ENCODE measurements at regions not wholly inside any gene's neighbourhood (a gene's known extent, or its start where the extent isn't known, plus 50 kb on each side); places are given as distances from the start of the nearest gene placed in this dataset.

DNA sequence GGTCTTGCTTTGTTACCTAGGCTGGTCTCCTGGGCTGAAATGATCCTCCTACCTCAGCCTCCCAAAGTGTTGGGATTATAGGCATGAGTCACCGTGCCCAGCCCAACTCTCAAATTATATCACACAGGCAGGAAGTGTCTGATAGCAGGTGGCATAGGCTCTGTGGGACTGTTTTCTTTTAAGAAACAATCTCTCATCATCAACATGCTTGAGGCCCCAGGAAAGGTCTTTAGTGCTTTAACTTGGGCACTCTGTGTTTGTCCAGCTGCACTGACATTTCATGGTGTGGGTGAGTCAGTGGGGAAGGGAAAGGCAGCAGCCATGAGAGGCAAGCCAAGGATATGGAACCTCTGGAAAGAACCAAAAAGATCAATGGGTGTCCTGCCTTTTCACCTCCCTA is 88.1 kb upstream of the TSPAN5 start:
- TF ChIP-seq, protein P1, sequence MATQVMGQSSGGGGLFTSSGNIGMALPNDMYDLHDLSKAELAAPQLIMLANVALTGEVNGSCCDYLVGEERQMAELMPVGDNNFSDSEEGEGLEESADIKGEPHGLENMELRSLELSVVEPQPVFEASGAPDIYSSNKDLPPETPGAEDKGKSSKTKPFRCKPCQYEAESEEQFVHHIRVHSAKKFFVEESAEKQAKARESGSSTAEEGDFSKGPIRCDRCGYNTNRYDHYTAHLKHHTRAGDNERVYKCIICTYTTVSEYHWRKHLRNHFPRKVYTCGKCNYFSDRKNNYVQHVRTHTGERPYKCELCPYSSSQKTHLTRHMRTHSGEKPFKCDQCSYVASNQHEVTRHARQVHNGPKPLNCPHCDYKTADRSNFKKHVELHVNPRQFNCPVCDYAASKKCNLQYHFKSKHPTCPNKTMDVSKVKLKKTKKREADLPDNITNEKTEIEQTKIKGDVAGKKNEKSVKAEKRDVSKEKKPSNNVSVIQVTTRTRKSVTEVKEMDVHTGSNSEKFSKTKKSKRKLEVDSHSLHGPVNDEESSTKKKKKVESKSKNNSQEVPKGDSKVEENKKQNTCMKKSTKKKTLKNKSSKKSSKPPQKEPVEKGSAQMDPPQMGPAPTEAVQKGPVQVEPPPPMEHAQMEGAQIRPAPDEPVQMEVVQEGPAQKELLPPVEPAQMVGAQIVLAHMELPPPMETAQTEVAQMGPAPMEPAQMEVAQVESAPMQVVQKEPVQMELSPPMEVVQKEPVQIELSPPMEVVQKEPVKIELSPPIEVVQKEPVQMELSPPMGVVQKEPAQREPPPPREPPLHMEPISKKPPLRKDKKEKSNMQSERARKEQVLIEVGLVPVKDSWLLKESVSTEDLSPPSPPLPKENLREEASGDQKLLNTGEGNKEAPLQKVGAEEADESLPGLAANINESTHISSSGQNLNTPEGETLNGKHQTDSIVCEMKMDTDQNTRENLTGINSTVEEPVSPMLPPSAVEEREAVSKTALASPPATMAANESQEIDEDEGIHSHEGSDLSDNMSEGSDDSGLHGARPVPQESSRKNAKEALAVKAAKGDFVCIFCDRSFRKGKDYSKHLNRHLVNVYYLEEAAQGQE (IDR thresholded peaks at IDR 0.05; ENCODE audit: insufficient read depth in 1 of 2, low read depth in 2 of 2, low read length in 1 of 2) = no peak
- TF ChIP-seq, protein P2, sequence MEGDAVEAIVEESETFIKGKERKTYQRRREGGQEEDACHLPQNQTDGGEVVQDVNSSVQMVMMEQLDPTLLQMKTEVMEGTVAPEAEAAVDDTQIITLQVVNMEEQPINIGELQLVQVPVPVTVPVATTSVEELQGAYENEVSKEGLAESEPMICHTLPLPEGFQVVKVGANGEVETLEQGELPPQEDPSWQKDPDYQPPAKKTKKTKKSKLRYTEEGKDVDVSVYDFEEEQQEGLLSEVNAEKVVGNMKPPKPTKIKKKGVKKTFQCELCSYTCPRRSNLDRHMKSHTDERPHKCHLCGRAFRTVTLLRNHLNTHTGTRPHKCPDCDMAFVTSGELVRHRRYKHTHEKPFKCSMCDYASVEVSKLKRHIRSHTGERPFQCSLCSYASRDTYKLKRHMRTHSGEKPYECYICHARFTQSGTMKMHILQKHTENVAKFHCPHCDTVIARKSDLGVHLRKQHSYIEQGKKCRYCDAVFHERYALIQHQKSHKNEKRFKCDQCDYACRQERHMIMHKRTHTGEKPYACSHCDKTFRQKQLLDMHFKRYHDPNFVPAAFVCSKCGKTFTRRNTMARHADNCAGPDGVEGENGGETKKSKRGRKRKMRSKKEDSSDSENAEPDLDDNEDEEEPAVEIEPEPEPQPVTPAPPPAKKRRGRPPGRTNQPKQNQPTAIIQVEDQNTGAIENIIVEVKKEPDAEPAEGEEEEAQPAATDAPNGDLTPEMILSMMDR (IDR thresholded peaks at IDR 0.05) = no peak
- TF ChIP-seq POLR2AphosphoS5 (IDR thresholded peaks at IDR 0.05; ENCODE audit: low read depth, low read length) (no peak), TCF7L2 (IDR thresholded peaks at IDR 0.05; ENCODE audit: low read depth, low read length) (no peak)

Measured in Panc1 (cell line).